Epithelial cell of esophagus (primary cell): ENCODE measurements at regions not wholly inside any gene's neighbourhood (a gene's known extent, or its start where the extent isn't known, plus 50 kb on each side); places are given as distances from the start of the nearest gene placed in this dataset.

Experiments used
- DNase-seq: peaks from one replicate; pipeline ENCODE4 v3.0.0; 2010; ENCODE audit warnings: low read depth
- H3K4me3 ChIP-seq: 2 replicates; pipeline ENCODE4 v1.5.1; 2011; ENCODE audit warnings: mild to moderate bottlenecking, low read length, control low read depth
- TF ChIP-seq, protein P1 (sequence below): IDR thresholded peaks from 2 replicates; pipeline ENCODE4 v1.5.1; 2011; ENCODE audit warnings: low read depth, mild to moderate bottlenecking, low read length, control low read depth, inconsistent platforms; ENCODE audit not compliant: insufficient read depth; ENCODE audit errors: missing control alignments

DNA sequence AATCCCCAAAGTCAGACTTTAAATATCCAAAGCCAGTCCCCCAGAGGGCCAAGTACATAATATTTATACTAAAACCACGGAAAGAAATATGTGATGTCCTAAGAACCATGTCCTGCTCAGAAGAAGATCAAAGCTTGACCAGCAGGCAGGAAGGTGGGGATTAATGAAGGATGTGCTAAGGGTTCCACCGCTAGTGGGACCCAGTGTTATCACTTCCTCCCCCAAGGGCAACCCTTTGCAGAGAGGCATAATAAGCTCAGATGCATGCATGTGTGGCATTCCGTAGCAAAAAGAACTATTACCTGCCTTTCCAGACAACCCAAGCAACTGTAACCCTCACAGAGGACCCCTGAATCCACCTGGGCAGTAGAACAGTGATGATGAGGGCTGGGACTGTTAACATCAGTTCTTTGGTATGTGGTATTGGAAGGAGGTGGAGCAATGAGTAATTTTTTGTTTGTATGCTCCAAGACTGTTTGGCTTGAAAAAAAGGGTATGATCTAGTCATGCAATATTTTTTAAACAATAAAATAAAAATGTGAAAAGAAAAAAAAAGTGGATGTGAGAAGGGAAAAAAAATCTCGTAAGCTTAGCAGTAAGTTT is 71.7 kb upstream of the ETV6 start:
- TF ChIP-seq, protein P1, sequence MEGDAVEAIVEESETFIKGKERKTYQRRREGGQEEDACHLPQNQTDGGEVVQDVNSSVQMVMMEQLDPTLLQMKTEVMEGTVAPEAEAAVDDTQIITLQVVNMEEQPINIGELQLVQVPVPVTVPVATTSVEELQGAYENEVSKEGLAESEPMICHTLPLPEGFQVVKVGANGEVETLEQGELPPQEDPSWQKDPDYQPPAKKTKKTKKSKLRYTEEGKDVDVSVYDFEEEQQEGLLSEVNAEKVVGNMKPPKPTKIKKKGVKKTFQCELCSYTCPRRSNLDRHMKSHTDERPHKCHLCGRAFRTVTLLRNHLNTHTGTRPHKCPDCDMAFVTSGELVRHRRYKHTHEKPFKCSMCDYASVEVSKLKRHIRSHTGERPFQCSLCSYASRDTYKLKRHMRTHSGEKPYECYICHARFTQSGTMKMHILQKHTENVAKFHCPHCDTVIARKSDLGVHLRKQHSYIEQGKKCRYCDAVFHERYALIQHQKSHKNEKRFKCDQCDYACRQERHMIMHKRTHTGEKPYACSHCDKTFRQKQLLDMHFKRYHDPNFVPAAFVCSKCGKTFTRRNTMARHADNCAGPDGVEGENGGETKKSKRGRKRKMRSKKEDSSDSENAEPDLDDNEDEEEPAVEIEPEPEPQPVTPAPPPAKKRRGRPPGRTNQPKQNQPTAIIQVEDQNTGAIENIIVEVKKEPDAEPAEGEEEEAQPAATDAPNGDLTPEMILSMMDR = no peak
- DNase-seq = peak; percentile 81
- H3K4me3 ChIP-seq = no peak overlapping the region

DNA sequence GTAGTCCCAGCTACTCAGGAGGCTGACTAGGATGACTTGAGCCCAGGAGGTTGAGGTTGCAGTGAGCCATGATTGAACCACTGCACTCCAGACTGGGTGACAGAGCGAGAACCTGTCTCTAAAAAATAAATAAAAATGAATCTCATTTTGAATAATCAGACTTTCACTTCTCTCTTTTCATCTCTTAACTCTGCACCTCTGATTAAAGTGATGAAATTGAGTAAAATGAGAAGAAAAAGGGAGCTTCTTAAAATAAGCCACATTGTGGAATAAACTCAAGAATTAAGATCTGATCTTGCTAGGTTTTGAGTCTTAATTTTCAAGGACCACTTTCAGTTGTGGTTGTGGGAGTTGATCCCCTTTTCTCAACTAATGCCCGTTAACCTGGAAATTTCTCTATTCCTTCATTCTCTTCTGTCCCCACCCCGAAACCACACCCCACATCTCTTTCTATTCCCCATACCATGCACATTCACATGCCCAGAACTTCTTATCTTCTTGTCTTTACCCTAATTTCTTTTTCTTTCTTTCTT is 70.9 kb upstream of the ETV6 start:
- DNase-seq = no peak
- TF ChIP-seq, protein P1 = no peak
- no peak overlapping the region for H3K4me3 ChIP-seq

DNA sequence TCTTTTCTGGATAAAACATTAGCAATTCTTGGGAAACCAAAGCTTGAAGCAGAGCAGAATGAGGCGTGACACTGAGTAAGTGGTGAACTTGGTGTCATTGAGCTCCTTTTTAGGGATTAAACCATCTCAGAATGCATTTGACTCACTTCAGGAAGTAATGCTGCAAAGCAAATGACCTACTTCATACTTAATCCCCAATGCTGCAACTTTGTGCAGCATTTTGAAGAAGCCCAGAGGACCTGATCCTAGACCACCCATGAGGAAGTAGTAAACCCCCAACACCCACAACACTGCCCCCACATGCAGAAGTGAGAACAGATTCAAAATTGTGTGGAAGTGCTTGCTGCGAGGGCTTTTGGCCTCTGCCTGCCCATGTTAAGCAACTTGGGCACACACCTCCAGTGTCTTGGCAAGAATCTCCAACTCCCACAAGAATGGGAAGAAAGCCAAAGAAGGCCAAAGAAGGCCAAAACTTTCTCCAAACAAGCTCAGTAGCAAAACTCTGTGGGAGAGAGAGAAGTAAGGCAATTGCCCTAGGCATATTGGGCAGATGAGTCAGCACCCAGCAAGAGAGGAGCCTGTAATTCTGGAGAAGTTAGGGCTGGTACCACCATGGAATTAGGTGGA is 69.2 kb upstream of the ETV6 start:
- peak; percentile 99 for DNase-seq
- H3K4me3 ChIP-seq = no peak overlapping the region
- TF ChIP-seq, protein P1 = no peak

DNA sequence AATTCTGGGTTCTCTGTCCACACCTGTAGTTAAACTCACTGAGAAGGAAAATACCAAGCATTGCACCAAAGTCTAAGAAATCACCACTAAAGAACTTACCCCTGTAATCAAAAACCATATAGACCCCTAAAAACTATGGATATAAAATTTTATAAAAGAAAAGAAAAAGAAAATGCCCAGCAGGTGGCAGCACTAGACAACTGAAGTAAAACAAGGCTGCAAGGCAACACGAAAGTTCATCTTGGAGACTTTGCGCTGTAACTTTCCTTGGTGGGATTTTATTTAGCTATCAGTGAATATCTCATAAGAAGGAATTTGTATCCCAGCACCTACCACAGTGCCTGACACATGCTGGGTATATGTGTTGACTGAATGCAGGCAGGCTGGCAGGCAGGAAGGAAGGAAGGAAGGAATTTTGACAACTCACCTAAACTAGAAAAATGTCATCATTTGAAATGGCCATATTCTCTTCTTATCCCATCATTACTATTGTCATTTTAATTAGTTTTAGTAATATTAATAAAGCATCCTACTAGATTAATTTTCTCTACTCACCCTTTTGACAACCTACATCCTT is 68.2 kb upstream of the ETV6 start:
- no peak overlapping the region for H3K4me3 ChIP-seq
- peak; percentile 78 for DNase-seq
- TF ChIP-seq, protein P1 = peak; percentile 45

DNA sequence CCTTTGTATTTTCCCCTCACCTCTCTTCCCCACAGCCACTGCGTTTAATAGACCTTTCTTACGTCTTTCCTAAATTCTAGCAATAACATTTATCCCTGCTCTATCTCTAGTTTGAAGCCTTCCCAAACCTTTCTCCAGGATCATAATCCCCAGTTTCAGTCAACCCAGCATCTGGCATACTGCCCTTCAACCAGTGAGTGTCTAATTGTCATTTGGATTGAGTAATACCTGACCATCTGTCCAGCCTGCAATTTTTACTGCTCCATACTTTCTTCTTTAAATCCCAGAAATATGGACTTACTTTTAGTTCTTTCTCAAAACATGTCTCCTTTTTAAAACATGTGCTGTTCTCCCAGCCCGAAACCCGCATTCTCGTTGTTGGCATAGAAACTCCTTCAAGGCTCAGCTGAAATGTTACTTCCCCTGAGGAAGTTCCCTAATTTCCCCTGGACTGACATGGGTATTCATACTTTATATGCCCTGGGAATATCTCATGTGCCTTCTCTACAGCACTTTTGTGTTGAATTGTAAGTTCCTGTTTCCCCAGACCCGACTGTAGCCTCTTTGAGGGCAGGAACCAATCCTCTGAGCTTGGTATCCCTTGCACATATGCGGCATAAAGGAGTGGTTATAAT is 65.1 kb upstream of the ETV6 start:
- TF ChIP-seq, protein P1 = no peak
- DNase-seq = no peak
- no peak overlapping the region for H3K4me3 ChIP-seq

DNA sequence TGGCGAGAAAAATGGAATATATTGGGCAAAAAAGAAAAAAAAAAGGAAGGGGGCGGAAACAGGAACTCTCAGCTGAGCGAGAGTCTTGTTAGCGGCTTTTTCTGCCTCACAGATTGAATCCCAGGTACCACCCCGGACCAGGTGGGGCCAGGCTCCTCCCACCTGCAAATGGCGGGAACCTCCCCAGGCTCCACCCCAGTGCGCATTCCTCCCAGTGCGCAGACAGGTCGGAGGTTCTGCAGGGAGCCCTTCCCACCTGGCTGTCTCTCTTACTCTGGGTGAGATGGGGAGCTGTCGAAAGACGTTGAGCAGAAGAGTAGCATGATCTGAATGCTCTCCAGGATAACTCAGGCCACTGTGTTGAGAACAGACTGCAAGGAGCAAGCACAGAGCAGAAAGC is 57.0 kb upstream of the ETV6 start:
- TF ChIP-seq, protein P1 = no peak
- no peak for DNase-seq
- no peak overlapping the region for H3K4me3 ChIP-seq

DNA sequence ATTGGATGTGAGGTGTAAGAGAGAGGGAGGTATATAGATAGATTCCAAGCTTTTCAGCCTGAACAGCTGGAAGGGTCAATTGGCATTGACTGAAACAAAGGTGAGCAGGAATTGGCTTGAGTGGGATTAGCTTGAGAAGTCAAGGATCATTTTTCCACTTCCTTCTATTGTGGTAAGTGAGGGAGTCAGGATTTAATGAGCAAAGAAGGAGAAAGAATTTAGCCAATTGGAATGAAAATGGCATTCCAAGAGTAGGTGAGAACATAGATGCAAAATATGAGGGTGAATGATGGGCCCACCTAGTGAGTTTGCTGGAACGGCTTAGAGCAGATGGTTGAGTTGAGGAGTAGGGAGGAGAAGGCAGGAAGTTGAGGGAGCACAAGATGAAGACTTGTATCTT is 56.5 kb upstream of the ETV6 start:
- DNase-seq = no peak
- H3K4me3 ChIP-seq = no peak overlapping the region
- TF ChIP-seq, protein P1 = no peak
